B cell (primary cell): ENCODE measurements at regions not wholly inside any gene's neighbourhood (a gene's known extent, or its start where the extent isn't known, plus 50 kb on each side); places are given as distances from the start of the nearest gene placed in this dataset.

ENCODE experiments used
- ATAC-seq: fragments of 200-7000 bp; cut with Tn5 transposase; one replicate; pipeline ENCODE4 v1.10.0; 2021; ENCODE audit warnings: low read depth, mild to moderate bottlenecking, moderate number of reproducible peaks, moderate library complexity
- CTCF ChIA-PET: fragments of 350-600 bp; sonication (Branson Sonifier 250); formaldehyde crosslinking; loops from one replicate; lab custom pipeline; 2021; ENCODE audit warnings: antibody characterized with exemption, inconsistent platforms; lab: Charles Lee
- POLR2A ChIA-PET: fragments of 350-600 bp; sonication (Branson Sonifier 250); formaldehyde crosslinking; loops from one replicate; lab custom pipeline; 2021; ENCODE audit warnings: antibody characterized with exemption; lab: Charles Lee
- DNase-seq: peaks from one replicate; pipeline ENCODE4 v3.0.0; 2013
- H2AFZ ChIP-seq: 2 replicates; pipeline ENCODE4 v1.6.1; 2012; ENCODE audit warnings: mild to moderate bottlenecking, low read depth, low read length; ENCODE audit not compliant: insufficient read depth, poor library complexity, severe bottlenecking
- H3K27ac ChIP-seq, 2 donors: 1 replicate in 1 of 2; 2 replicates in 1 of 2; pipeline ENCODE4 v1.5.1; 2012 to 2013; ENCODE audit warnings: low read length in 2 of 2, mild to moderate bottlenecking in 2 of 2, moderate library complexity in 1 of 2
- H3K27me3 ChIP-seq, 4 experiments: fragments of 200-600 bp in 1 of 4; sonication (generic) in 1 of 4; replicated peaks in 1 of 4; 1 replicate in 2 of 4; 2 replicates in 2 of 4; pipeline versions ENCODE4 v1.6.1 to v1.7.0; 2013 to 2016; ENCODE audit warnings: low read length in 3 of 4, mild to moderate bottlenecking in 2 of 4, mixed read lengths in 1 of 4, moderate library complexity in 1 of 4; ENCODE audit not compliant: insufficient read depth in 4 of 4, control insufficient read depth in 3 of 4; ENCODE audit errors: control extremely low read depth in 1 of 4
- H3K36me3 ChIP-seq, 2 experiments: replicated peaks in 1 of 2; 1 replicate in 1 of 2; 2 replicates in 1 of 2; pipeline versions ENCODE4 v1.6.1 to v1.7.1; 2013; ENCODE audit warnings: low read length in 1 of 2; ENCODE audit not compliant: insufficient read depth in 2 of 2, control insufficient read depth in 1 of 2; ENCODE audit errors: control extremely low read depth in 1 of 2, extremely low read depth in 1 of 2
- H3K4me1 ChIP-seq, 2 donors: fragments of 200-600 bp in 1 of 2; sonication (generic) in 1 of 2; 1 replicate in 1 of 2; 2 replicates in 1 of 2; pipeline versions ENCODE4 v1.5.1 to v1.6.1; 2013 to 2017; ENCODE audit warnings: low read length in 2 of 2; ENCODE audit not compliant: control insufficient read depth in 2 of 2, insufficient read depth in 2 of 2
- H3K4me2 ChIP-seq: replicated peaks from 2 replicates; pipeline ENCODE3; 2012; ENCODE audit warnings: mild to moderate bottlenecking, low read depth, low read length; ENCODE audit not compliant: poor library complexity, severe bottlenecking
- H3K4me3 ChIP-seq, 5 experiments: fragments of 200-600 bp in 1 of 5; sonication (generic) in 1 of 5; 1 replicate in 3 of 5; 2 replicates in 2 of 5; pipeline versions ENCODE4 v1.5.1 to v1.7.0; 2011 to 2016; ENCODE audit warnings: low read length in 4 of 5, mild to moderate bottlenecking in 4 of 5, low read depth in 2 of 5, control low read depth in 1 of 5, moderate library complexity in 1 of 5; ENCODE audit not compliant: insufficient read depth in 1 of 5; ENCODE audit errors: control extremely low read depth in 1 of 5, extremely low read depth in 1 of 5
- H3K79me2 ChIP-seq: fragments of 200-600 bp; sonication (generic); one replicate; pipeline ENCODE4 v1.6.0; 2016; ENCODE audit warnings: low read length; ENCODE audit not compliant: control insufficient read depth, insufficient read depth
- H3K9ac ChIP-seq: fragments of 200-600 bp; sonication (generic); 2 replicates; pipeline ENCODE4 v1.6.1; 2017; ENCODE audit warnings: mild to moderate bottlenecking, low read length, moderate library complexity
- H3K9me3 ChIP-seq, 3 donors: one replicate each; pipeline versions ENCODE4 v1.6.1 to v1.7.1; 2013; ENCODE audit warnings: low read length in 2 of 3; ENCODE audit not compliant: control insufficient read depth in 2 of 3, insufficient read depth in 1 of 3; ENCODE audit errors: control extremely low read depth in 1 of 3
- H4K20me1 ChIP-seq: 2 replicates; pipeline ENCODE4 v1.6.0; 2012; ENCODE audit warnings: mild to moderate bottlenecking, low read length; ENCODE audit not compliant: insufficient read depth, control insufficient read depth, poor library complexity, severe bottlenecking
- H3K27ac Mint-ChIP-seq: one replicate; pipeline ENCODE4 v1.8.0; 2021; ENCODE audit warnings: mixed read lengths
- H3K27me3 Mint-ChIP-seq: one replicate; pipeline ENCODE4 v1.8.0; 2021; ENCODE audit warnings: mixed read lengths
- H3K4me1 Mint-ChIP-seq: one replicate; pipeline ENCODE4 v1.8.0; 2021; ENCODE audit warnings: mixed read lengths
- H3K4me3 Mint-ChIP-seq: one replicate; pipeline ENCODE4 v1.8.0; 2021; ENCODE audit warnings: mixed read lengths
- H3K9me3 Mint-ChIP-seq: one replicate; pipeline ENCODE4 v1.8.0; 2022; ENCODE audit warnings: mixed read lengths; ENCODE audit not compliant: insufficient read depth
- EZH2 ChIP-seq: IDR thresholded peaks from 2 replicates; pipeline ENCODE4 v1.6.1; 2012; ENCODE audit warnings: borderline replicate concordance, low read depth, mild to moderate bottlenecking, moderate library complexity, low read length; ENCODE audit not compliant: insufficient read depth, poor library complexity, severe bottlenecking
- WGBS: methylation state at CpG from one replicate; pipeline ENCODE4 v1.1.5; 2013; ENCODE audit warnings: missing lambda C conversion rate; ENCODE audit not compliant: insufficient coverage; 5-methylcytosine and 5-hydroxymethylcytosine counted together
- intact Hi-C: fragments of 100-400 bp; cut with micrococcal nuclease; formaldehyde crosslinking; loops from one replicate; pipeline ENCODE4 v1.10.0; 2022
- TF ChIP-seq, protein P1 (sequence below): fragments of 200-600 bp; IDR thresholded peaks from one replicate; pipeline ENCODE4 v1.8.0; 2022; ENCODE audit warnings: antibody characterized with exemption, mild to moderate bottlenecking

DNA sequence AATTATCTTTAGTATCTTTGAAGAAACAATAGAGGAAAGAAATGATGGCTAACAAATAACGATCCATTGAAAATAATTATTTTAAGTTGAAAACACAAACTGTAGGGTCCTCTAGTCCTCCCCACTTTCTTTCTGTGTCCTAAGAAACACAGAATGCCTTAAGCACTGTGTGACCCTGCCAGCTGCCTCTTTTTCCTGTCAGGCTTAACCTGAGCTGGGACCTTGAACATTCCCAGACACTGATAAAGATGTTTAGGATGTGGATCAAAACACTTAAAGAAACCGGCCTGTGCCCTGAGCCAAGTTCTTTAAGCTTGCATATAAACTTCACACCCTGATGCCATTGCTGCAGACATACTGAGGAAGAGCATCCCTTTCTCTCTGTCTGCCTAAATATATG, 755.4 kb upstream of the VRK2 start:
- Histone ChIP-seq H4K20me1 (no peaks in the 10 kb centered on the region), H3K36me3 (no peaks in the 10 kb centered on the region), H3K27me3 (no peaks in the 10 kb centered on the region), H3K4me3 (no peak overlapping the region), H3K79me2 (no peaks in the 10 kb centered on the region), H3K4me1 (no peaks in the 10 kb centered on the region), H3K4me2 (no peak overlapping the region), H3K27ac (no peak overlapping the region), H3K9ac (no peak overlapping the region), H2AFZ (no peak overlapping the region), H3K9me3 (peaks cover 0 to 2% (median 0%) of the 10 kb centered on the region in 3 donors)
- no peak overlapping the region for H3K4me3 Mint-ChIP-seq
- no peak for ATAC-seq
- H3K9me3 Mint-ChIP-seq, result peaks cover under 1% of the 10 kb centered on the region
- no peaks in the 10 kb centered on the region for H3K27me3 Mint-ChIP-seq
- POLR2A ChIA-PET, result no interaction called here
- no peak overlapping the region for H3K27ac Mint-ChIP-seq
- intact Hi-C loops, result no loop called here
- no peaks in the 10 kb centered on the region for H3K4me1 Mint-ChIP-seq
- TF ChIP-seq EZH2, result no peak
- TF ChIP-seq, protein P1, sequence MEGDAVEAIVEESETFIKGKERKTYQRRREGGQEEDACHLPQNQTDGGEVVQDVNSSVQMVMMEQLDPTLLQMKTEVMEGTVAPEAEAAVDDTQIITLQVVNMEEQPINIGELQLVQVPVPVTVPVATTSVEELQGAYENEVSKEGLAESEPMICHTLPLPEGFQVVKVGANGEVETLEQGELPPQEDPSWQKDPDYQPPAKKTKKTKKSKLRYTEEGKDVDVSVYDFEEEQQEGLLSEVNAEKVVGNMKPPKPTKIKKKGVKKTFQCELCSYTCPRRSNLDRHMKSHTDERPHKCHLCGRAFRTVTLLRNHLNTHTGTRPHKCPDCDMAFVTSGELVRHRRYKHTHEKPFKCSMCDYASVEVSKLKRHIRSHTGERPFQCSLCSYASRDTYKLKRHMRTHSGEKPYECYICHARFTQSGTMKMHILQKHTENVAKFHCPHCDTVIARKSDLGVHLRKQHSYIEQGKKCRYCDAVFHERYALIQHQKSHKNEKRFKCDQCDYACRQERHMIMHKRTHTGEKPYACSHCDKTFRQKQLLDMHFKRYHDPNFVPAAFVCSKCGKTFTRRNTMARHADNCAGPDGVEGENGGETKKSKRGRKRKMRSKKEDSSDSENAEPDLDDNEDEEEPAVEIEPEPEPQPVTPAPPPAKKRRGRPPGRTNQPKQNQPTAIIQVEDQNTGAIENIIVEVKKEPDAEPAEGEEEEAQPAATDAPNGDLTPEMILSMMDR, result no peak
- no peak for DNase-seq
- CTCF ChIA-PET, result interaction anchor here (0.6 kb wide), 1 partner anchor 21 kb away, joined by 3 read pairs; no protein-coding TSS in a partner anchor
- WGBS, result 63% methylated on average over 1 of the region's 2 CpGs

DNA sequence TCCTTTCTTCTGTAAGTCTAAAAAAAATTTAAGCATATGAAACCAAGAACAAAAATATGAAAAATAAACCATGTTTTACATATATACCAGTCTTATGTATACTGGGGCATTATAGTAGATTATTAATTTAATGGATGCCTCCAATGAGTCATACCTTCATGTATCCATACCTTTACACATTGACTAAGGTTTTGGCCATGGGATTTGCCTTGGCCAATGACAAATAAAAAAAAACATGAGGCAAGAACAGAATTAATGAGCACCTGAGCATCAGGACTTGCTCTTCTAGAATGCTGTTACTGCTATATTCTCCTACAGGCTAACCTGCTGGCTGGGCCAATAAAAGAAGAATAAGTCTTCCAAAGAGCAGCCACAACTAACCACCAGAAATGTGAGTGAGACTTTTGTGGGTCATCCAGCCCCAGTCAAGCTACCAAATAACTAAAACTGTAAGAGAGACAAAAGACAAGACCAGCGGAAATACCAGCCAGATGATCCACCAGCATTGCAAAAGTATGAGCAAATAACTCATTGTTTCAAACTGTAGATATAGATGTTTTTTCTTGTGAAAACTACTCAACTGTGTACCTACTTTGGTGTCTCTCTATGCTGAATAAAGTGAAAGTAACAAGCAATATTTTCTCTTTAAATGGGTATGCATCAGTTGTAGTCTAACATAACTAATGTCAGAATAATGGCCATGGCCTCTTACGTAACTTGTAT, 749.6 kb upstream of the VRK2 start:
- no peak overlapping the region for H3K4me3 ChIP-seq
- no CpG with 5 or more reads among the region's 2 CpGs for WGBS
- no peaks in the 10 kb centered on the region for H4K20me1 ChIP-seq
- H3K36me3 ChIP-seq, result no peaks in the 10 kb centered on the region
- DNase-seq (no peak), ATAC-seq (no peak)
- no peaks in the 10 kb centered on the region for H3K79me2 ChIP-seq
- no peak for TF ChIP-seq EZH2
- TF ChIP-seq, protein P1, result no peak
- Mint-ChIP-seq H3K27ac (no peak overlapping the region), H3K4me3 (no peak overlapping the region), H3K9me3 (peaks cover 3% of the 10 kb centered on the region), H3K27me3 (no peaks in the 10 kb centered on the region), H3K4me1 (no peaks in the 10 kb centered on the region)
- ChIA-PET POLR2A (no interaction called here), CTCF (no interaction called here)
- H3K27me3 ChIP-seq, result no peaks in the 10 kb centered on the region
- intact Hi-C loops, result no loop called here
- no peak overlapping the region for H3K9ac ChIP-seq
- no peak overlapping the region for H3K27ac ChIP-seq
- no peak overlapping the region for H2AFZ ChIP-seq
- no peaks in the 10 kb centered on the region for H3K4me1 ChIP-seq
- no peaks in the 10 kb centered on the region for H3K9me3 ChIP-seq
- no peak overlapping the region for H3K4me2 ChIP-seq
